HG03460 (cell line): ENCODE measurements at regions not wholly inside any gene's neighbourhood (a gene's known extent, or its start where the extent isn't known, plus 50 kb on each side); places are given as distances from the start of the nearest gene placed in this dataset.

Experiments used
- ATAC-seq: cut with Tn5 transposase; IDR thresholded peaks from one replicate; pipeline ENCODE4 v1.9.1; 2021; ENCODE audit not compliant: unreplicated experiment

DNA sequence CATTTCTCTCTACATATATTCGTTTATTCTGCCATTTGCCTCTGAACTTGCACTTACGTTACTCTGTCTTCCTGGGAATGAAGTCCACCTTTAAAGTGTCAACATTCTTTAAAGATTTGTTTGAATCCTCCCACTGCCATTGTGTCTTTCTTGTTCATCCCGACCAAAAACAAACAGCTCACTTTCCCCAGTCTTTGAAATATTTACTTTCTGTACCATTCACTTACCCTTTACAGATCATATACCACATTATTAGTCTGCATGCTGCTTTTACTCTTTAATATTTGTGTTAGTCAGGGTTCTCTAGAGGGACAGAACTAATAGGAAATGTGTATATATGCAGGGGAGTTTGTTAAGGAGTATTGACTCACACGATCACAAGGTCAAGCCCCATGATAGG is 176.6 kb upstream of the STARD13 start:
- ATAC-seq: no peak

DNA sequence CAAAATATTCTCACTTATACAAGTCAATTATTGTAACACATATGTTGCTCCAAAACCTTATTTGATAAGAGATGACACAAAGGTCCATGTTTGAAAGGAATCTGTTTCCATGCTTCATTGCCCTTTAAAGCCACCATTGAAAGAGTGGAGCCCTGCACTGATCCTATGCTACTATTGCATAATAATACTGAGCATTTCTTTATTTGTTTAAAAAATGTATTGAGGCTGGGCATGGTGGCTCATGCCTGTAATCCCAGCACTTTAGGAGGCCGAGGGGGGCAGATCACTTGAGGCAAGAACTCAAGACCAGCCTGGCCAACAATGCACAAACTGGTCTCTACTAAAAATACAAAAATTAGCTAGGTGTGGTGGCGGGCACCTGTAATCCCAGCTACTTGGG is 178.8 kb upstream of the STARD13 start:
- no peak for ATAC-seq

- no peak for ATAC-seq
These were observed 180.7 kb upstream of the STARD13 start for GRCh38 chr13:33466262-33466661.

GRCh38 chr13:33467556-33467955 is 182.0 kb upstream of the STARD13 start:
- ATAC-seq: no peak

- no peak for ATAC-seq
These were observed 185.6 kb upstream of the STARD13 start for GRCh38 chr13:33471204-33471603.

- ATAC-seq: no peak
These were observed 186.9 kb upstream of the STARD13 start for GRCh38 chr13:33472446-33472845.

- no peak for ATAC-seq
These were observed 193.6 kb upstream of the STARD13 start for GRCh38 chr13:33479105-33479504.

GRCh38 chr13:33480561-33480960 is 195.0 kb upstream of the STARD13 start:
- no peak for ATAC-seq

DNA sequence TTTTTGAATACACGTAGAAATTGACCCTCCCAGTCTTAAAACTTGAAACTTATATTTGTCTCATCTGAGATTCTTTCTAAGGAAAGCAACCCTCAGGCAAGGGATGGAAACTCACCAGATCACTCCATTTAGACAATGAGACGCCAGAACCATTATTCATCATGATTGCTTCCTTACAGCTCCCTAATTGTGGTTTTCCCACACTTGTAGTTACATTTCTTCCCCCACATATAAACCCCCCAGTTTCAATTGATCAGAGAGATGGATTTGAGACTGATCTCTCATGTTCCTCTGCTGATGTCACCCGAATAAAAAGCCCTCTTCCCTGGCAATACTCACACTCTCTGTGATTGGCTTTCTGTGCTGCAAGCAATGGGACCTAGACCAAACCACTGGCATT is 197.9 kb upstream of the STARD13 start:
- ATAC-seq: no peak

DNA sequence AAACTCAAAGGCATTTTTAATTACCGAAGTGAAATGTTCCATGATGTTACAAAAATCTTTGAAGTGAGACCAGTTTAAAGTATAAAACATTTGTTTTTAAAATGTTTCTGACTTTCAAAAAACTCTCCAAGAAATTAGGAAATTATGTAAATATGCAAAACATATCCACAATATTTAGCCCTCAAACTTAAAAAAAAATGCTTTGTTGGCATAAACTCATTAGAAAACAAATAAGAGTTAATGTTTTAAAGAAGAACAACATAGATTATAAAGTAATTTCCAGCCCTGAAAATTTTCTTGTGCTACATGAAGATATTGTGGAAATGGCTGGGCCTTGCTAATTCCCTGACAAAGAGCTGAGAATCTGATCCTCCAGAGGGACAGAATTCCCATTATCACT is 199.7 kb upstream of the STARD13 start:
- no peak for ATAC-seq

DNA sequence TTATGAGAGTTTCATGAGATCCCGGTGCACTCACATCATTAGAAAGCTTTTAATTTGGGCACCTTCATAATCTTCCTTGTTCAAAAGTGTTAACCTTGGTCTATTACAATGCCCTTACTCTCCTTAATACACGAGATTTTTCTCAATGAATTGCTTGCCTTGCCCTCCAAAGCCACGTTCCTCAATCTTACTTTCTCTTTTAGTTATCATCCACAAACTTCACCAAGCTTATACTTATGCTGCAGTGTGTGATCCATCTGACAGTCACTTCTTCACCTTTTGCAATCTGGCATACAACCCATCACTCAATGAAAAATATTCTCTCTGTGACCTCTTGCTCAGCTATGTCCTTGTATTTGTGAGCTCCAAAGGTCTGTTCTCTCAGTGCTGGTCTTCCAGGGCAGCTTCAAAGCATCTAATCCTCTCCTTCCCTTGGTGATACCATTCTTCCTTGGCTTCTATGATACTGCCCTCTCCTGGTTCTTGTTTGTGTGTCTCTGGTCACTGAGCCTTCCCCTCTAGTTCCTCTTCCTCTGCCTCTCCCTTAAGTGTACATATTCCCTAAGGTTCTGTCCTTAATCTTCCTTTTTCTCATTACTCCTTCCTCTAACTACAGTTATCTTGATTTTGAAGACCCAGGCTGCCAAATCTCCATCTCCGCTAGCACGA is 202.2 kb upstream of the STARD13 start:
- no peak for ATAC-seq

GRCh38 chr13:33489563-33489962 is 204.0 kb upstream of the STARD13 start:
- no peak for ATAC-seq

DNA sequence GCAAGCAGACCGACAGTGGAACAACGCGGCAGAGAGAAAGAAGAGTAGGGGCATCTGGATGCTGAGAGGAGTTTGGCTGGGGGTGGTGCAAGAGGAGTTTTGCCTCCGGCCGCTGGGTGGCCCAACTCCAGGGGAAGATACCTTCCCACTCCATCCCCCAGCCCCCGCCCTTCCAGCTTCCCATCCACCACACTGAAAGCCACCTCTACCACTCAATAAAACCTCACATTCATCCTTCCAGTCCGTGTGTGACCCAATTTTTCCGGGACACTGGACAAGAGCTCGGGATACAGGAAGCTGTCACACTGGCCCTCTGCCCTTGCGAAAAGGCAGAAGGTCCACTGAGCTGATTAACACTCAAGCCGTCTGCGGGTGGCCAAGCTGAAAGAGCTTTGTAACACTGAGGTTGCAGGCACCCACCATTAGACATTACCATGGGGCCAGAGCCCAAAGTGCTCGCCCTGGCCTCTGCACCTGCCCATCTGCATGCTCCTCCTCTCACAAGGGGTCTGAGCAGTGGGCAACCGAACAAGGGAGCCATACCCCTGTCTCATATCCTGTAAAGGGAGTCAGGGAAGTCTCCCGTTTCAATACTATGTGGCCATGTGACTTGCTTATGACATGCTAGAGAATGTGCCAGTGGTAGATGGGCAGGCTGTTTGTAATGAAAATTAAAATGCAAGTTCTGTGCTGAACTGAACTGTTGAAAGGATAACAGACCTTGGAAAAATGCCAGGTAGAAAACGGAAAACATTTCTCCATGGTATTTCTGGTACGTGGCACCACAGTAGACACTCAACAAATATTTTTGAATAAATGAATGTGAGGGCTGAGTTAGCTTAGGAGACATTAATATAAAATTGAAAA is 205.1 kb upstream of the STARD13 start:
- ATAC-seq: no peak

DNA sequence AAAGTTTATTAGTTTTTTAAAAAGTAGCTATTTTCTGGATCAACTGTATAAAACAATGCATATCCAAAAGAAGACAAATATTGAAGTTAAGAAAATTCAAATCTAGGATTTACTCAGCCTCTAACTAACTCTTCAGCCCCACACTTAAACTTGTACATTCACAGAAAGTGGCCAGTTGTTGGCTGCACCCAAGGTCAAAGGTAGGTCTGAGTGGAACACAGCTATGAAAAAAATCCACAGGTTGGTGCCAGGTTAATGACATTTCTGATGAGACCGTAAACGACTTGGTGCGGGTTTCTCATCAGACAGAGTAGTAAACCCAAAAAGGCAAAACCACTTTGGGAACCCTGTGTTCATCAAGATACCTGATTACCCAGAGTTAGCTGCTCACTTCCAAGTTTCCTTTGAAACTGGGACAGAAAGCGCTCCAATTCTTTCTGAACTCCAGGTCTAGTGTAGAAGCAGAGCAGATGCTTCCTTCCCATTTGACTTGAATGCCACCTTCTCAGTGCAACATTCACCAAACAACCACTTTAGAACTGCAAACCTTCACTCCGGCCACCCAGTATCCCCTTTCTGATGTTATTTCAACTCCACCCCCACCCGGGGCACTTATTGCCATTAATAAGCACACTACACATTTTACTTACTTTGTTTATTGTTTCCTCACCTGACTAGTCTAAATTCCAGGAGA is 208.3 kb upstream of the STARD13 start:
- ATAC-seq: no peak

DNA sequence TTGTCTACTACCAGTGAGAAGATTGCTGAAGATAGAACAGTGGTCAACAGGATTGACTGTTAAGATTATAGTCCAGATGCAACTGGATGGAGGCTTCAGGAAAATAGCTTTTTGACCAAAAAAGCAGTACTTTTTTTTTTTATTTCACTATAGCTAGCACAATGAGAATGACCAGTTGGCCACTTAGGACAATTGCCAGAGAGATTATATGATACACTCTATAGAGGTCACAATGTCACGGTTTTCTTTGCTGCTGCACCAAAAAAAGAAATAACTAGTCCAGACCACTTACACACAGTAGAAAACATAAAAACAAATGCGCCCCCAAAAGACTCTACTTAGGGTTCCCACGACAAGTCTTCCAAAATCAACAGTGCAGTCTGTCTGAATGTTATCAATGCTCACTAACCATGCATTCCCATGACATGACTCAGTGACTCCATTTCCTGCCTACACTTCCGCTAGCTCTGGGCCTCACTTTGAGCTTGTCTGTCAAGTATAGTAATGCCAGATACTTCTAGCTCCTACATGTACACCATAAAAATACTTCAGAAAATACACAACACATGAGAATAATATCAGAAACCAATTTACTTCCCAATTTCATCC is 209.1 kb upstream of the STARD13 start:
- no peak for ATAC-seq

GRCh38 chr13:33496336-33496735 is 210.8 kb upstream of the STARD13 start:
- no peak for ATAC-seq

- no peak for ATAC-seq
These were observed 211.7 kb upstream of the STARD13 start for GRCh38 chr13:33497146-33497845.

- no peak for ATAC-seq
These were observed 222.5 kb upstream of the STARD13 start for GRCh38 chr13:33508060-33508459.

- ATAC-seq: no peak
These were observed 224.2 kb upstream of the STARD13 start for GRCh38 chr13:33509642-33510229.

GRCh38 chr13:33510350-33510970 is 224.9 kb upstream of the STARD13 start:
- ATAC-seq: no peak
